HEK293T (cell line): ENCODE measurements at regions not wholly inside any gene's neighbourhood (a gene's known extent, or its start where the extent isn't known, plus 50 kb on each side); places are given as distances from the start of the nearest gene placed in this dataset.

Experiments used
- CTCF ChIA-PET: fragments of 350-600 bp; formaldehyde crosslinking; extraction: SDS; loops from one replicate; lab custom pipeline; 2021; ENCODE audit warnings: antibody characterized with exemption, inconsistent platforms; lab: Yijun Ruan, JAX
- POLR2A ChIA-PET: fragments of 350-600 bp; formaldehyde crosslinking; extraction: SDS; loops from one replicate; lab custom pipeline; 2020; ENCODE audit warnings: antibody characterized with exemption, inconsistent platforms; lab: Yijun Ruan, JAX
- DNase-seq: peaks from one replicate; pipeline ENCODE4 v3.0.0; 2012; ENCODE audit warnings: mixed read lengths; ENCODE audit errors: extremely low spot score
- ARNT ChIP-seq: fragments of 450-650 bp; IDR thresholded peaks from 2 replicates; pipeline ENCODE4 v1.6.1; 2017; ENCODE audit warnings: mild to moderate bottlenecking
- BHLHE40 ChIP-seq: fragments of 450-650 bp; IDR thresholded peaks from 2 replicates; pipeline ENCODE4 v1.6.1; 2016; ENCODE audit warnings: mild to moderate bottlenecking, moderate library complexity, borderline replicate concordance
- CTBP1 ChIP-seq: fragments of 450-650 bp; IDR thresholded peaks from 2 replicates; pipeline ENCODE4 v1.6.1; 2016; ENCODE audit warnings: borderline replicate concordance
- ELF4 ChIP-seq: fragments of 450-650 bp; IDR thresholded peaks from 2 replicates; pipeline ENCODE4 v1.6.1; 2017; ENCODE audit warnings: antibody characterized with exemption
- FOXA1 ChIP-seq: fragments of 450-650 bp; IDR thresholded peaks from 2 replicates; pipeline ENCODE4 v1.6.1; 2016; ENCODE audit warnings: mild to moderate bottlenecking
- FOXK2 ChIP-seq: fragments of 450-650 bp; IDR thresholded peaks from 2 replicates; pipeline ENCODE4 v1.6.1; 2016; ENCODE audit warnings: mild to moderate bottlenecking
- FOXM1 ChIP-seq: fragments of 450-650 bp; IDR thresholded peaks from 2 replicates; pipeline ENCODE4 v1.6.1; 2017; ENCODE audit warnings: mild to moderate bottlenecking, borderline replicate concordance
- HDGF ChIP-seq: fragments of 450-650 bp; IDR thresholded peaks from 2 replicates; pipeline ENCODE4 v1.6.1; 2017; ENCODE audit warnings: antibody characterized with exemption, borderline replicate concordance
- L3MBTL2 ChIP-seq: fragments of 450-650 bp; conservative IDR thresholded peaks from 2 replicates; pipeline ENCODE4 v1.6.1; 2016; ENCODE audit warnings: mild to moderate bottlenecking
- LEF1 ChIP-seq: fragments of 450-650 bp; IDR thresholded peaks from 2 replicates; pipeline ENCODE4 v1.6.1; 2017; ENCODE audit warnings: mild to moderate bottlenecking, borderline replicate concordance
- NFRKB ChIP-seq: fragments of 450-650 bp; IDR thresholded peaks from 2 replicates; pipeline ENCODE4 v1.6.1; 2016; ENCODE audit warnings: mild to moderate bottlenecking, moderate library complexity
- PKNOX1 ChIP-seq: fragments of 450-650 bp; IDR thresholded peaks from 2 replicates; pipeline ENCODE4 v1.6.1; 2016
- SP1 ChIP-seq: fragments of 450-650 bp; IDR thresholded peaks from 2 replicates; pipeline ENCODE4 v1.6.1; 2017
- SUZ12 ChIP-seq: fragments of 450-650 bp; IDR thresholded peaks from 2 replicates; pipeline ENCODE4 v1.6.1; 2016; ENCODE audit warnings: mild to moderate bottlenecking
- TARDBP ChIP-seq: fragments of 450-650 bp; IDR thresholded peaks from 2 replicates; pipeline ENCODE4 v1.6.1; 2016
- ZNF384 ChIP-seq: fragments of 450-650 bp; IDR thresholded peaks from 2 replicates; pipeline ENCODE4 v1.6.1; 2016

GRCh38 chr9:88934876-88935535, 56.3 kb upstream of the S1PR3 start:
- CTCF ChIA-PET = no interaction called here

GRCh38 chr9:88936132-88936531, 55.1 kb upstream of the S1PR3 start:
- CTCF ChIA-PET = no interaction called here
- POLR2A ChIA-PET = no interaction called here
- TF ChIP-seq ZNF384 (no peak), CTBP1 (no peak), SUZ12 (no peak), L3MBTL2 (no peak), SP1 (no peak), ARNT (no peak), NFRKB (no peak), BHLHE40 (no peak), FOXK2 (no peak)
- no peak for DNase-seq

More at GRCh38 chr9:88934876-88935535, 56.3 kb upstream of the S1PR3 start:
- POLR2A ChIA-PET = no interaction called here
- no peak for TF ChIP-seq ELF4
- TF ChIP-seq TARDBP = no peak
- no peak for TF ChIP-seq FOXA1
- no peak for TF ChIP-seq HDGF
- TF ChIP-seq ARNT = no peak
- no peak for TF ChIP-seq PKNOX1
- no peak for TF ChIP-seq FOXK2
- TF ChIP-seq L3MBTL2 = no peak
- TF ChIP-seq LEF1 = no peak
- no peak for TF ChIP-seq SP1
- TF ChIP-seq CTBP1 = no peak
- no peak for DNase-seq

GRCh38 chr9:88936668-88937067, 54.6 kb upstream of the S1PR3 start:
- DNase-seq = no peak
- ChIA-PET POLR2A (no interaction called here), CTCF (no interaction called here)

GRCh38 chr9:88937248-88937647, 54.0 kb upstream of the S1PR3 start:
- DNase-seq = no peak
- ChIA-PET POLR2A (no interaction called here), CTCF (no interaction called here)
- no peak for TF ChIP-seq NFRKB
- TF ChIP-seq ZNF384 = no peak
- no peak for TF ChIP-seq BHLHE40
- TF ChIP-seq SUZ12 = no peak
- TF ChIP-seq ARNT = no peak
- TF ChIP-seq CTBP1 = no peak
- no peak for TF ChIP-seq ELF4
- TF ChIP-seq SP1 = no peak
- no peak for TF ChIP-seq FOXA1
- no peak for TF ChIP-seq L3MBTL2
- no peak for TF ChIP-seq HDGF
- TF ChIP-seq FOXK2 = no peak
- no peak for TF ChIP-seq PKNOX1

More at GRCh38 chr9:88936668-88937067, 54.6 kb upstream of the S1PR3 start:
- TF ChIP-seq ZNF384 = no peak
- no peak for TF ChIP-seq NFRKB
- no peak for TF ChIP-seq HDGF
- no peak for TF ChIP-seq SUZ12
- no peak for TF ChIP-seq L3MBTL2
- no peak for TF ChIP-seq FOXK2
- TF ChIP-seq ELF4 = no peak
- TF ChIP-seq FOXA1 = no peak
- no peak for TF ChIP-seq FOXM1
- TF ChIP-seq SP1 = no peak
- no peak for TF ChIP-seq LEF1
- TF ChIP-seq TARDBP = no peak
- no peak for TF ChIP-seq CTBP1
- TF ChIP-seq PKNOX1 = no peak
- no peak for TF ChIP-seq BHLHE40

- ChIA-PET CTCF (no interaction called here), POLR2A (no interaction called here)
- no peak for TF ChIP-seq ARNT
- TF ChIP-seq LEF1 = no peak
- TF ChIP-seq TARDBP = no peak
- TF ChIP-seq ELF4 = no peak
- no peak for TF ChIP-seq ZNF384
- TF ChIP-seq FOXK2 = no peak
- TF ChIP-seq FOXA1 = no peak
- TF ChIP-seq CTBP1 = no peak
- no peak for TF ChIP-seq NFRKB
- no peak for TF ChIP-seq FOXM1
- no peak for TF ChIP-seq SP1
- TF ChIP-seq HDGF = no peak
- TF ChIP-seq SUZ12 = no peak
- DNase-seq = no peak
These were observed 53.1 kb upstream of the S1PR3 start for GRCh38 chr9:88938189-88938588.
